Endothelial cell of umbilical vein (primary cell): ENCODE measurements at regions not wholly inside any gene's neighbourhood (a gene's known extent, or its start where the extent isn't known, plus 50 kb on each side); places are given as distances from the start of the nearest gene placed in this dataset.

Experiments
- CTCF ChIP-seq, 2 donors: IDR thresholded peaks; 1 replicate in 1 of 2; 2 replicates in 1 of 2; pipeline ENCODE4 v1.5.1; 2011; ENCODE audit warnings: low read length in 2 of 2, mild to moderate bottlenecking in 2 of 2, moderate library complexity in 2 of 2, control low read depth in 1 of 2, inconsistent platforms in 1 of 2, low read depth in 1 of 2; ENCODE audit not compliant: insufficient read depth in 1 of 2; ENCODE audit errors: extremely low read depth in 1 of 2
- EZH2 ChIP-seq: IDR thresholded peaks from 2 replicates; pipeline ENCODE4 v1.6.1; 2012; ENCODE audit warnings: borderline replicate concordance, low read depth, mild to moderate bottlenecking, moderate library complexity, low read length, inconsistent platforms; ENCODE audit not compliant: severe bottlenecking
- GATA2 ChIP-seq: IDR thresholded peaks from 2 replicates; pipeline ENCODE4 v1.7.0; 2011; ENCODE audit warnings: low read depth, mild to moderate bottlenecking, moderate library complexity, mixed read lengths, low read length; ENCODE audit not compliant: insufficient read length, insufficient read depth
- JUN ChIP-seq: IDR thresholded peaks from 2 replicates; pipeline ENCODE4 v1.6.1; 2011; ENCODE audit warnings: borderline replicate concordance, low read depth; ENCODE audit not compliant: insufficient read length, insufficient read depth
- MAX ChIP-seq: IDR thresholded peaks from 2 replicates; pipeline ENCODE4 v1.6.1; 2011; ENCODE audit not compliant: insufficient read depth, insufficient read length
- POLR2A ChIP-seq: IDR thresholded peaks from 2 replicates; pipeline ENCODE4 v1.6.1; 2012; ENCODE audit warnings: low read depth, mild to moderate bottlenecking, control low read depth, low read length
- POLR2AphosphoS5 ChIP-seq: IDR thresholded peaks from 2 replicates; pipeline ENCODE4 v1.6.1; 2012; ENCODE audit warnings: low read depth, mild to moderate bottlenecking, control low read depth, low read length, moderate library complexity; ENCODE audit not compliant: insufficient read depth

GRCh38 chr15:47470983-47471382 is 246.3 kb upstream of the SEMA6D start:
- no peak for TF ChIP-seq POLR2AphosphoS5
- no peak for TF ChIP-seq CTCF (IDR thresholded peaks at IDR 0.05; ENCODE audit: extremely low read depth in 1 of 2, insufficient read depth in 1 of 2, low read depth in 1 of 2, low read length in 2 of 2)
- no peak for TF ChIP-seq EZH2
- TF ChIP-seq POLR2A = no peak
- no peak for TF ChIP-seq GATA2
- no peak for TF ChIP-seq JUN
- no peak for TF ChIP-seq MAX
